GM18520 (cell line): ENCODE measurements at regions not wholly inside any gene's neighbourhood (a gene's known extent, or its start where the extent isn't known, plus 50 kb on each side); places are given as distances from the start of the nearest gene placed in this dataset.

Source experiments
- ATAC-seq: cut with Tn5 transposase; IDR thresholded peaks from one replicate; pipeline ENCODE4 v1.9.1; 2021; ENCODE audit not compliant: unreplicated experiment

DNA sequence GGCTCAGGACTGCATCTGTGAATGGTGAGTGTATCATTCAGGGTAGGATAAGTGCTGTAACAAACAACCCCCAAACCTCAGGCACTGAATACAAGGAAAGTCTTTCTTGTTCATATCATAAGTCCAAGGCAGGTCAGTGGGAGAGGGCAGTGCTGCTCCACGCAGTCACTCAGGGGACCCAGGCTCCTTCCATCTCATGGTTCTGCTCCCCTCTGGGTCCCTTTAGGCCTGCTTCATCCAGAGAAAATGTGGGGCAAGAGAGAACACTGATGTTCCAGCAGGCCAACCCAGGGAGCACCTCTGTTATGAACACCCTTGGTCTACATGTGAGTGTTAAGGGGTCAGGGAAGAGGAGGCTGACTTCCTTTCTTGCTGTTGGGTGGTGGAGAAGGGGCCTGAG lies 187.8 kb downstream of the CHST1 start:
- ATAC-seq, result no peak

GRCh38 chr11:45476126-45476525 lies 189.3 kb downstream of the CHST1 start:
- ATAC-seq, result no peak

DNA sequence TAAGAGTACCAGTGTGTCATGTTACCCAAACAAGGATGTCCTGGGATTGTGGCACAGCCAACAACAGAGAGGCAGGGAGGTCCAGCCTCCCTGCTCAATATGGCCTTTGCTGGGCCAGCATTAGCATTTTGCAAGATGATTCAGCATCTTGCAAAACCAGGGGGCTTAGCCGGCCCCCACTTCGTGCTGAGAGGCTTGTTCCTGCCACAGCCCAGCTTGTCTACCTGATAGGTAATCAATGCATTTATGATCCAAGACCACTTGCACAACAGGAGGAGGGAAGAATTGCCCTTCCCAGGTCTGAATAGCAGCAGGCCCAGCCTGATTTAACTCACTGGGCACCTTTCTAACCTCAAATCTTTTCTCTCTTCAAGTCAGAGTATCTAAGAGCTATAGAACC lies 189.0 kb upstream of the SYT13 start:
- no peak for ATAC-seq

GRCh38 chr11:45473341-45473895 lies 187.3 kb upstream of the SYT13 start:
- no peak for ATAC-seq

- ATAC-seq, result no peak
Observed at GRCh38 chr11:45472716-45473317, 186.7 kb upstream of the SYT13 start.

DNA sequence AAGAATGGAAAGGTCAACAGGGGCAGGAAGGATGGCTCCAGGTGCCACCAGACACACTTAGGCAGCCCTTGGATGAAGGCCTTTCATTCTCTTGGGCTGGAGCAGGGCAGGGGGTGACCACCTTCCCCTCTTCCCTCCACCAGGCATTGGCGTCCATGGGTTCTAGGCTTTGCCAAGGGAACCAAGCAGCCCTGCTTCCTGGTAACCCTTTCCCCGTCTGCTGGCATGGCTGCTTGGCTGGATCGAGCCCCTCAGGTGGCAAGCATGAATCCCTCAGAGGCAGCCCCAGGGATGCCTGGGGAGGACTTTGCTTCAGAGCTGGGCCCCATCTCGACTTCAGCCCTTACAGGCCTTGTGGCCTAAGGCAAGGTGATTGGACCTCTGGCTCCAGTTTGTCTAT lies 185.1 kb upstream of the SYT13 start:
- ATAC-seq, result no peak

GRCh38 chr11:45470794-45471167 lies 184.6 kb upstream of the SYT13 start:
- ATAC-seq, result no peak

- no peak for ATAC-seq
Observed at GRCh38 chr11:45470151-45470793, 184.1 kb upstream of the SYT13 start.

GRCh38 chr11:45468267-45468856 lies 182.2 kb upstream of the SYT13 start:
- no peak for ATAC-seq

DNA sequence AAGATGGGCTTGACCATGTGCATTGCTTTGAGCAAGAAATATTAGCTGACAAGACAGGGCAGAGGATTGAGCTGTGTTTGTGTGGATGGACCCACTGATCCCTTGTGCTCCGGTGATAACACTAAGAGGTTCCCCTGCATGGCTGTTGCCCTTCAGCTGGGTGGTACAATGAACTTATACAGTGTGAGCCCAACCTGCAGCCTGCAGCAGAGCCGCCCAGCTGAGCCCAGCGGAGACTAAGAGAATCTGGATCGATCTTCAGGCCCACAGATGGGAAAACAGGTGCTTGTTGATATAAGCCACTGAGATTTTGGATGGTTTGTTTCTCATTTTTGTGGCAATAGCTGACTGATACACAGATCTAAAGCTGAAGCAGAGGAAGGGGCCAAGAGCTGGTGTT lies 177.4 kb upstream of the SYT13 start:
- no peak for ATAC-seq

DNA sequence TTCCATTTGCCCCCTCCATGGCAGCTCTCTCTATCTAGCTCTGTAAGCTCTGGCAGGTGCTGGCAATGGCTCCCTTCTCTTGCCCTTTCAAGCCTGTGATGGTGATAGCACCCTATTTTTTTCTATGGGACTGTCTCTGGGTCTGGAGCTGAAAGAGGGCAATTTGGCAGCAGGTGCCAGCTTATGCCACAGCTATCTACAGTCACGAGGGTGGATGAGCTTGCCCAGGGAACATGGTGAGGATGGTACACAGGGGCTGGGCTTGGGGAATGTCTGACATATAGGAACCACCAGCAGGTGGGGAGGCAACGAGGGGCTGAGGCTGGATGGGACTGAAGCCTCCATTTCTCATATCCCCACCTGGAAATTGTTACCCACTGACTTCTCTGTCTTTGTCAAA lies 175.4 kb upstream of the SYT13 start:
- no peak for ATAC-seq

- no peak for ATAC-seq
Observed at GRCh38 chr11:45459491-45459890, 173.3 kb upstream of the SYT13 start.

DNA sequence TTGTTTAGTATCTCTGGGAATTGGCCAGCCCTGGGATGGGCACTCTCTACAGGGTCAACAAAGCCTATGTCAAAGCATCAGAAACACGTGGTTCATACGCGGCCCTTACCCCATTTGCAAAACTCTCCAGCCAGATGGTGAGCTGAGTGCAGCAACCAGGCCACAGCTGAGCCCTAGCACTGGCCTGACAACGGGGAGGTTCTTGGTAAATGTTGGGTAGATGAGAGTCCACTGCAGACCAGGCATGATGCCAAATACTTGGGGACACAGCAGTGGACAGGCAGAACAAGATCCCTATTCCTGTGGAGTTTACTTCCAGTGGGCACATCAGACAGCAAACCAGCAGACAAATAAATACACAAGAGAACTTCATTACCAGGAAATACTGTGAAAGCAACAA lies 172.1 kb upstream of the SYT13 start:
- no peak for ATAC-seq

- ATAC-seq, result no peak
Observed at GRCh38 chr11:45457649-45458048, 171.5 kb upstream of the SYT13 start.

DNA sequence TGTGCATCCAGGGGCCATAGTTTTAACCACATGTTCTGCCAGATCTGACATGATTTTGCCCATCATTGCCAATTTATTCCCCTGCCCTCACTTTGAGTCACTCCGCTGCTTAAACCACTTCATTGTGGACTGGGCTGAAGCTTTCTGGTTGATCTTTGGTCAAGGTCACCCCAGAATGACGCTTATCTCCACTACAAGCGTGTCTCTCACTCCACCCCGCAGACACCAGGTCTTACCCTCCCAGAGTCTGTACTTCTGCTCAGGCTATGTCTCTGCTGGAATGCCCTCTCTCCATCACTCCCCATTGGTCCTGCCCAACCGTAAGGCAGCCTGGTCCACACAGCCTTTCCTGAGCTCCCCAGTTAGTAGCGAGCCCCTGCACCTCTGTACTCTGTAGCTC lies 170.5 kb upstream of the SYT13 start:
- no peak for ATAC-seq

- no peak for ATAC-seq
Observed at GRCh38 chr11:45455536-45455935, 169.4 kb upstream of the SYT13 start.

- no peak for ATAC-seq
Observed at GRCh38 chr11:45454917-45455401, 168.8 kb upstream of the SYT13 start.

DNA sequence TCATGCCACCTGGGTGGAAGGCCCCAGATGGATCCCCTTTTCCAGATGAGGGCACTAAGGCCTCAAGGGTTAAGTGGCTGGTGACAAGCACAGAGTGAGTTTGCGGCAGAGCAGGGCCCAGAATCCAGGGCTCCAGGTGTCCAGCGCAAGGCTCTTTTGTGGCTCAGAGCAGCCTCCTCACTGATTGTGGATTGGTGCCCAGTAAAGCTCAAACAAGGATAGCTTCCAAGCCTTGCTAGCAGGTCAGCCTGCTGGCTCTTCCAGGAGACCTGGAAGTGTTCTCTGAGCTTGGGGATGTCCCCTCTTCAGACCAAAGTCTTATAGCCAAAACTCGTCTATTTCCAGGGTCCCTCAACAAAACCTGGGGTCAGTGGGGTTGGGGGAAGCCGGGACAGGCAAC lies 167.6 kb upstream of the SYT13 start:
- no peak for ATAC-seq

GRCh38 chr11:45451766-45452440 lies 165.8 kb upstream of the SYT13 start:
- no peak for ATAC-seq

GRCh38 chr11:45450189-45450588 lies 164.0 kb upstream of the SYT13 start:
- ATAC-seq, result no peak

DNA sequence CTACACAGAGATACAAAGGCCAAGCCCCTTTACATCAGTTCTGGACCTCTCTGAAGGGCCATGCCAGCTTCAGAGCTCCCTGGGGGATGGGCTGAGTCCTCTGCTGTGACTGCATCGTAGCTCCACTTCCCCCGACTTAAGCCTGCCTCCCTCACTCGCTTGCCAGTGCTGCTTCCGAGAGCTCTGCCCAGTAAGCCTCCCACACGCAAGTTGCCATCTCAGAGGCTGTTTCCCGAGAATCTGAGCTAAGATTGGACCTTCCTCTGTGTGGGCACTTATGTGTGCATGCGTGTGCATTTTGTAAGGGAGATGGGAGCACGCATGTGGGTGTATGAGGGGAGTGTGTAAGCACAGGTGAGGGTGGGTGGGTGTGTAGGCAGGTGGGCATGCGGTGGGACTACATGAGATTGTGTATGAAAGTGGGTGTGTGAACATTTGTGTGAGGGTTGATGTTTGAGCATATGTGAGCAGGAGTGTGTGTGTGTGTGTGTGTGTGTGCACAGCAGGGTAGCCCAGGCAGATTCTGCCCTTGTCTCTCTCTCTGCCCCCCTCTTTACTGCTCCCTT lies 163.0 kb upstream of the SYT13 start:
- no peak for ATAC-seq
